ENCODE measurements at regions not wholly inside any gene's neighbourhood (a gene's known extent, or its start where the extent isn't known, plus 50 kb on each side); places are given as distances from the start of the nearest gene placed in this dataset.

GRCh38 chr12:75923964-75924666 is 107.5 kb downstream of the PHLDA1 start:
- Histone ChIP-seq H3K79me2 (ENCODE audit: insufficient read depth) (no peaks in the 10 kb centered on the region), H3K9me2 (no peaks in the 10 kb centered on the region), H3K27ac (ENCODE audit: low read depth in 2 of 2, low read length in 1 of 2) (no peak overlapping the region), H3K27me3 (ENCODE audit: insufficient read depth) (no peaks in the 10 kb centered on the region), H4K20me1 (ENCODE audit: insufficient read depth) (no peaks in the 10 kb centered on the region), H3K9me3 (0 out of 2 replicates have a peak, but pooled peaks cover 7% of the 10 kb centered on the region), H2AFZ (ENCODE audit: low read depth) (no peak overlapping the region), H3K36me3 (replicated peaks in 1 of 2; ENCODE audit: control insufficient read depth in 1 of 2, insufficient read depth in 2 of 2, low read length in 1 of 2) (no peaks in the 10 kb centered on the region), H3K4me3 (ENCODE audit: low read depth in 2 of 2, low read length in 1 of 2) (no peak overlapping the region), H3K4me1 (ENCODE audit: control insufficient read depth in 1 of 2, insufficient read depth in 2 of 2, low read depth in 1 of 2, low read length in 1 of 2) (no peaks in the 10 kb centered on the region), H3F3A (replicated peaks; ENCODE audit: insufficient read depth) (no peaks in the 10 kb centered on the region), H3K4me2 (no peak overlapping the region), H3K9ac (no peak overlapping the region)
- TF ChIP-seq, protein P1, sequence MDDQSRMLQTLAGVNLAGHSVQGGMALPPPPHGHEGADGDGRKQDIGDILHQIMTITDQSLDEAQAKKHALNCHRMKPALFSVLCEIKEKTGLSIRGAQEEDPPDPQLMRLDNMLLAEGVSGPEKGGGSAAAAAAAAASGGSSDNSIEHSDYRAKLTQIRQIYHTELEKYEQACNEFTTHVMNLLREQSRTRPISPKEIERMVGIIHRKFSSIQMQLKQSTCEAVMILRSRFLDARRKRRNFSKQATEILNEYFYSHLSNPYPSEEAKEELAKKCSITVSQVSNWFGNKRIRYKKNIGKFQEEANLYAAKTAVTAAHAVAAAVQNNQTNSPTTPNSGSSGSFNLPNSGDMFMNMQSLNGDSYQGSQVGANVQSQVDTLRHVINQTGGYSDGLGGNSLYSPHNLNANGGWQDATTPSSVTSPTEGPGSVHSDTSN (IDR thresholded peaks at IDR 0.05), result no peak
- TF ChIP-seq ZBTB33 (IDR thresholded peaks at IDR 0.05; ENCODE audit: borderline replicate concordance, low read depth), result no peak
- no peak for TF ChIP-seq JUND (IDR thresholded peaks at IDR 0.05)
- TF ChIP-seq GABPA (IDR thresholded peaks at IDR 0.05; ENCODE audit: low read depth), result no peak
- TF ChIP-seq RXRA (IDR thresholded peaks at IDR 0.05; ENCODE audit: borderline replicate concordance, low read depth), result no peak
- no peak for TF ChIP-seq CHD2 (IDR thresholded peaks at IDR 0.05; ENCODE audit: low read length, partially characterized antibody)
- no peak for TF ChIP-seq REST (IDR thresholded peaks at IDR 0.05; ENCODE audit: low read depth, low read length)
- TF ChIP-seq USF1 (IDR thresholded peaks at IDR 0.05; ENCODE audit: borderline replicate concordance, low read depth), result no peak
- TF ChIP-seq RAD21 (IDR thresholded peaks at IDR 0.05; ENCODE audit: low read length), result no peak
- no peak for TF ChIP-seq TEAD4 (IDR thresholded peaks at IDR 0.05; ENCODE audit: borderline replicate concordance, insufficient read depth)
- no peak for DNase-seq
- 78% methylated on average over 3 of the region's 3 CpGs for WGBS (ENCODE audit: low lambda C conversion rate)
- ChIA-PET POLR2A (no interaction called here), CTCF (interaction anchor here (0.9 to 1.4 kb wide), 2 partner anchors 14 to 24 kb away, joined by 3 to 4 read pairs; no protein-coding TSS in a partner anchor)
